Transverse colon (tissue), 4 donors: ENCODE measurements at regions not wholly inside any gene's neighbourhood (a gene's known extent, or its start where the extent isn't known, plus 50 kb on each side); places are given as distances from the start of the nearest gene placed in this dataset.

ENCODE experiments used
- DNase-seq: peaks from one replicate; pipeline ENCODE4 v3.0.0-alpha.2; 2019
- H3K27ac ChIP-seq, 4 donors: fragments of 200-600 bp; sonication (generic); 2 replicates each; pipeline ENCODE4 v1.5.1; 2016 to 2018; ENCODE audit warnings: inconsistent platforms in 4 of 4
- H3K27me3 ChIP-seq: fragments of 200-600 bp; sonication (generic); 2 replicates; pipeline ENCODE4 v1.5.1; 2017; ENCODE audit warnings: inconsistent platforms
- H3K36me3 ChIP-seq, 4 donors: fragments of 200-600 bp; sonication (generic); 2 replicates each; pipeline ENCODE4 v1.5.1; 2017 to 2019; ENCODE audit warnings: inconsistent platforms in 4 of 4
- H3K4me1 ChIP-seq, 4 donors: fragments of 200-600 bp; sonication (generic); 2 replicates each; pipeline ENCODE4 v1.5.1; 2017 to 2020; ENCODE audit warnings: inconsistent platforms in 4 of 4
- H3K4me3 ChIP-seq, 4 donors: fragments of 200-600 bp; sonication (generic); 1 replicate in 1 of 4; 2 replicates in 3 of 4; pipeline versions ENCODE4 v1.5.1 to v1.6.1; 2017 to 2019; ENCODE audit warnings: inconsistent platforms in 4 of 4
- H3K9me3 ChIP-seq, 2 donors: fragments of 200-600 bp; sonication (generic); 2 replicates each; pipeline ENCODE4 v1.5.1; 2017 to 2019; ENCODE audit warnings: inconsistent platforms in 2 of 2
- EP300 ChIP-seq: sonication (generic); formaldehyde crosslinking; IDR thresholded peaks from one replicate; pipeline ENCODE4 v1.6.1; 2017; ENCODE audit warnings: antibody characterized with exemption, low read depth
- POLR2A ChIP-seq: fragments of 450-650 bp; IDR thresholded peaks from one replicate; pipeline ENCODE4 v1.6.1; 2016; ENCODE audit warnings: antibody characterized with exemption, mild to moderate bottlenecking, moderate library complexity
- POLR2AphosphoS5 ChIP-seq, 3 donors: sonication (generic); formaldehyde crosslinking; IDR thresholded peaks; one replicate each; pipeline ENCODE4 v1.6.1; 2016; ENCODE audit warnings: antibody characterized with exemption in 3 of 3
- WGBS, 2 donors: methylation state at CpG; one replicate each; pipeline ENCODE4 v1.1.5; 2018; ENCODE audit warnings: low coverage in 1 of 2; 5-methylcytosine and 5-hydroxymethylcytosine counted together
- in situ Hi-C, 4 donors: fragments of 200-750 bp; cut with MboI; loops; one replicate each; pipeline versions ENCODE4 v1.15.0 to v1.15.1; 2017; ENCODE audit warnings: low sequenced_read_pairs in 3 of 4, low pct_ligation_motif_present in 1 of 4, low pct_unique_long_range_greater_than_20kb in 1 of 4
- intact Hi-C: fragments of 100-400 bp; cut with DNase I; formaldehyde crosslinking; loops from one replicate; pipeline ENCODE4 v1.15.1; 2023; ENCODE audit warnings: low total_unique reads
- TF ChIP-seq, protein P1 (sequence below), 5 experiments: fragments of 200-600 bp in 3 of 5; fragments of 450-650 bp in 2 of 5; sonication (generic) in 3 of 5; IDR thresholded peaks; 1 replicate in 2 of 5; 2 replicates in 3 of 5; pipeline ENCODE4 v1.5.1; 2016 to 2017; ENCODE audit warnings: antibody characterized with exemption in 5 of 5, inconsistent platforms in 3 of 5, mild to moderate bottlenecking in 2 of 5, moderate library complexity in 1 of 5

DNA sequence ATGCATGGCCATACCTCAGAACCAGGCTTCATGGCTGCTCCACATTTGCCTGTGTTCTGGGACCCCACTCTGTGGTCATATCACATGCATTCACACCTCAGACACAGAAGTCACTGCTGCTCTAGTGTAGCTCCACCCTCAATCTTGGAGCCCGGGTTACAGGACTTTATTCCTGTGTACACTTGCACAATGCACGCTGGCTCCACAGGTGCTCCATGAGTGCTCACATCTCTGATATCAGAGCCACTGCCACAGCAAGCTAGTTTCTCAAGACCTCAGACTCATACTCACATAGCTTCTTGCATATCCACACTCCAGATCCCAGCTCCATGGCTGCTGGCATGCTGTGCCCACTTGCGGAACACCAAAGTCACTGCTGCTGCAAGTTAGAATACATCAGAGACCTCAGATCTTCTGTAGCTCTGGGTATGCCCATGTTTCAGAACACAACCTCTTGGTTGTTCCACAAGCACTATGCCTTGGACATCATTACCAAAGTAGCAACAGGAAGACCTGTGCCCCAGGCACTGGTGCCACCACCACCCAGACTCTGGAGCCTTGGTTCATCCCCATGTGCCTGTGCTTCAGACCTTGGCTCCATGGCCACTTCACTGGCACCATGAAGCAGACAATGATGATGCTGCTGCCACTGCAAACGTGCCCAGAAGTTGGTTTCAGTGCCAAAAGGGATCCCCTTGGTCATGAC lies 269.5 kb upstream of the PCDH20 start:
- no peak for DNase-seq
- WGBS, 2 donors, result 72% methylated on average over 4 of the region's 4 CpGs; no CpG with 5 or more reads in 1 of the 2 donors
- TF ChIP-seq EP300, result no peak
- TF ChIP-seq POLR2A, result no peak
- TF ChIP-seq POLR2AphosphoS5 (IDR thresholded peaks at IDR 0.05), result no peak
- TF ChIP-seq, protein P1, sequence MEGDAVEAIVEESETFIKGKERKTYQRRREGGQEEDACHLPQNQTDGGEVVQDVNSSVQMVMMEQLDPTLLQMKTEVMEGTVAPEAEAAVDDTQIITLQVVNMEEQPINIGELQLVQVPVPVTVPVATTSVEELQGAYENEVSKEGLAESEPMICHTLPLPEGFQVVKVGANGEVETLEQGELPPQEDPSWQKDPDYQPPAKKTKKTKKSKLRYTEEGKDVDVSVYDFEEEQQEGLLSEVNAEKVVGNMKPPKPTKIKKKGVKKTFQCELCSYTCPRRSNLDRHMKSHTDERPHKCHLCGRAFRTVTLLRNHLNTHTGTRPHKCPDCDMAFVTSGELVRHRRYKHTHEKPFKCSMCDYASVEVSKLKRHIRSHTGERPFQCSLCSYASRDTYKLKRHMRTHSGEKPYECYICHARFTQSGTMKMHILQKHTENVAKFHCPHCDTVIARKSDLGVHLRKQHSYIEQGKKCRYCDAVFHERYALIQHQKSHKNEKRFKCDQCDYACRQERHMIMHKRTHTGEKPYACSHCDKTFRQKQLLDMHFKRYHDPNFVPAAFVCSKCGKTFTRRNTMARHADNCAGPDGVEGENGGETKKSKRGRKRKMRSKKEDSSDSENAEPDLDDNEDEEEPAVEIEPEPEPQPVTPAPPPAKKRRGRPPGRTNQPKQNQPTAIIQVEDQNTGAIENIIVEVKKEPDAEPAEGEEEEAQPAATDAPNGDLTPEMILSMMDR (IDR thresholded peaks at IDR 0.05), result no peak
- no peak overlapping the region for H3K4me3 ChIP-seq
- H3K36me3 ChIP-seq, result no peaks in the 10 kb centered on the region
- intact Hi-C loops (no loop called here), in situ Hi-C loops (no loop called here)
- H3K27ac ChIP-seq, result no peak overlapping the region
- no peaks in the 10 kb centered on the region for H3K27me3 ChIP-seq
- H3K9me3 ChIP-seq, result no peaks in the 10 kb centered on the region
- H3K4me1 ChIP-seq, result no peaks in the 10 kb centered on the region

DNA sequence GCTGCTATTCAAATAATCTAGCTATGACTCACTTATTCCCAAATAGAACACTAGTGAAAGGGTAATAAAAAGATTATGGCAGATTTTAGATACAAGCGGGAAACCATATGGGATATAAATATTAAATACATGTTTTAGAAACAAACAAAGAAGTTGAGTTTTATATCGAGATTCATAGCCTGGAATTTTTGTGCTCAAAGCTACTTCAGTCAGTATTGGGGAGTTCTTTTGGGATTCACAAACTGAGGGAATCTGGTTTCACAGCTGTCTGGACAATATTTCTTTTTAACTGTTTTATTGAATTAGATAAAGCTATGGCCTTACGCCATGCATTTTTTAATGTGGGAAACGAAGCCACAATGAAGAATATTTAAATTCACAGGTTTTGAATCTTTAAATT lies 257.1 kb upstream of the PCDH20 start:
- H3K9me3 ChIP-seq, result no peaks in the 10 kb centered on the region
- WGBS, 2 donors, result 60 to 66% methylated on average over 4 of the region's 4 CpGs
- H3K4me1 ChIP-seq, result no peaks in the 10 kb centered on the region
- no peak overlapping the region for H3K27ac ChIP-seq
- TF ChIP-seq, protein P1 (IDR thresholded peaks at IDR 0.05), result no peak
- no peak for TF ChIP-seq EP300
- TF ChIP-seq POLR2AphosphoS5 (IDR thresholded peaks at IDR 0.05), result no peak
- no peak for TF ChIP-seq POLR2A
- no peaks in the 10 kb centered on the region for H3K36me3 ChIP-seq
- no peaks in the 10 kb centered on the region for H3K27me3 ChIP-seq
- intact Hi-C loops (no loop called here), in situ Hi-C loops (no loop called here)
- no peak for DNase-seq
- H3K4me3 ChIP-seq, result no peak overlapping the region

DNA sequence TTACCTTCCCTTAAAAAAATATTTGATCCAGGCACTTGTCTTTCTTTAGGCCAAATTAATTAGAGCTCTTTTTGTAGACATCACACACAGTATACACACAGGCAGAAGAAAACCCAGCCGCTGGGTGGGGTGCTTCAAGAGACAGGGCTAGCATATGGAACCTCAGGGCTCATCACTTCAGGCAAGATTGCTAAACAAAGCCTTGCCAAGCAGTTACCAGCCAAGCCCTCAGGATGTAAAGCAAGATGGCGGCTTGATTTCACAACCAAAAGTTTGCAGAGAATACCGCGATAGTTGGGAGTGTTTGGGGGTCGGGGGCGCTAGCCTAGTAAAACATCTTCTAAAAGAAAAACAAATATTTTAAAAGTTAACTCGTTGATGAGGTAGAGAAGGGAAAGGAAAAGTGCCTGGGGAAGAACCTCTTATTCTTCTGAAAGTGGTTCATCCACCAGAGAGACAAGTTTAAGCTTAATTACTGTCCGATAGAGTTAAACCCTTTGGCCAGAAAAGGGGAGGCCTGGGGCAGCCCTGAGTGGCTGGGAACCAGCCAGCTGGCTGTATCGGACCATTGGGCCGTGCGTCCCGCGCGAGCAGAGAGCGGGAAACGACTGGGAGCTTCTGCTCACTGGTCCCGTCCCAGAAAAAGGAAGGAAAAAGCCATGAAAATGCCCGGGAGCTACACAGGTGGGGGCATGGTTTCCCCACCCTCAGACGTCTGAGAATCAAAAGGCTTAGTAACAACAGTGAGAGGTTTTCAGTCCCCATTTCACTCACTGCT lies 254.9 kb upstream of the PCDH20 start:
- no peaks in the 10 kb centered on the region for H3K4me1 ChIP-seq
- no peaks in the 10 kb centered on the region for H3K27me3 ChIP-seq
- no peaks in the 10 kb centered on the region for H3K36me3 ChIP-seq
- in situ Hi-C loops, result no loop called here
- intact Hi-C loops, result no loop called here
- no peak overlapping the region for H3K4me3 ChIP-seq
- no peak overlapping the region for H3K27ac ChIP-seq
- no peak for DNase-seq
- no peak for TF ChIP-seq EP300
- no peak for TF ChIP-seq POLR2AphosphoS5 (IDR thresholded peaks at IDR 0.05)
- TF ChIP-seq, protein P1 (IDR thresholded peaks at IDR 0.05), result no peak
- TF ChIP-seq POLR2A, result no peak
- WGBS, 2 donors, result 86 to 87% methylated on average over 9 to 19 of the region's 19 CpGs
- no peaks in the 10 kb centered on the region for H3K9me3 ChIP-seq

DNA sequence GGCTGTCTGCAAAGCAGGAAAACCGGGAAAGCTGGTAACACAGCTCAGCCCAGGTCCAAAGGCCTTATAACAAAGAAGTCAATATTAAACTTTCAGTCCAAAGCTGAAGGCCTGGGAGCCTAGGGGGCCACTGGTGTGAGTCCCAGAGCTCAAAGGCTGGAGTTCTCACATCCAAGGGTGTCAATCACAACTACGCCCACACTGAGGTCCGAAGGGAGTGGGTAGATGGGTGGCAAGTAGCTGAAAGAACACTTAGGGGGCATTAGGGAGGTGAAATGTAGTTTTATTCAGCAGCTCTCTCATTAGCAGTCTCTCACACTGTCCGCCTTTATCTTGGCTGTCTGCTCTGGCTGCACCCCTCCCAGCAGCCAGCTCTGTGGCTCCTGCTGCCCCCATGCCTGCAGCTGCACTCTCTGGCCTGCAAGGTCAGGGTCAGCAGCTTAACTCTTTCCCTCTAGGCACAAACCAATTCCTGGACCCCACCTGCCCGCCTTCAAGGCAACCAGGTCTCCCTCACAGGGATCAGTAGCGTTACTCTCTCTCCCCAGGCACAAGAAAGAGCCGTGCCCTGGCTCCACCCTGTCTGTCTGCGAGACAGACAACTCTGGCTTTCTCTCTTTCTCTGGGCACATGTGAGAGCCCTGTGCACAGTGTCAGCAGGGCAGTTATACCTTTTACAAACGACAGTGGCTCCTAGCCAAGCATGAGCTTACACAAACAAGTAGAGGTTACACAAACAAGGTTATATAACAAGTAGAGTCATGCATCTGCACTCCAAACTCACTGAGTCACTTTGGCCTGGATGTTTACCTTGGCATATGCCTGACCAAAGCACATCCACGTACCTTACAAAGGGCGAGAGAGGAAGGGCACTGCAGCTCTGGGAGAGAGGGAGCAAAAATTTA lies 249.4 kb upstream of the PCDH20 start:
- Histone ChIP-seq H3K27ac (no peak overlapping the region), H3K27me3 (no peaks in the 10 kb centered on the region), H3K9me3 (no peaks in the 10 kb centered on the region), H3K36me3 (no peaks in the 10 kb centered on the region), H3K4me3 (no peak overlapping the region), H3K4me1 (no peaks in the 10 kb centered on the region)
- WGBS, 2 donors, result 50 to 71% methylated on average over 3 to 11 of the region's 11 CpGs
- intact Hi-C loops, result no loop called here
- in situ Hi-C loops, result no loop called here
- no peak for TF ChIP-seq EP300
- TF ChIP-seq POLR2A, result no peak
- no peak for DNase-seq
